ENCODE measurements at regions not wholly inside any gene's neighbourhood (a gene's known extent, or its start where the extent isn't known, plus 50 kb on each side); places are given as distances from the start of the nearest gene placed in this dataset.

GRCh38 chr14:27927519-27927918 lies 839.1 kb upstream of the FOXG1 start:
- peaks cover 6% of the 10 kb centered on the region for H3K4me1 ChIP-seq (ENCODE audit: insufficient read depth, low read length)
- no peaks in the 10 kb centered on the region for H3K27me3 ChIP-seq (ENCODE audit: insufficient read depth, low read length)
- no peaks in the 10 kb centered on the region for H3K9me3 ChIP-seq (ENCODE audit: low read length)
- H2AFZ ChIP-seq (ENCODE audit: low read depth, low read length) = no peak overlapping the region
- no peaks in the 10 kb centered on the region for H3K36me3 ChIP-seq (ENCODE audit: insufficient read depth, low read length)
- H3K4me3 ChIP-seq (ENCODE audit: low read length) = no peak overlapping the region

- H3K36me3 ChIP-seq (ENCODE audit: insufficient read depth, low read length) = no peaks in the 10 kb centered on the region
- H3K9me3 ChIP-seq (ENCODE audit: low read length) = no peaks in the 10 kb centered on the region
- H3K4me1 ChIP-seq (ENCODE audit: insufficient read depth, low read length) = no peaks in the 10 kb centered on the region
- no peaks in the 10 kb centered on the region for H3K27me3 ChIP-seq (ENCODE audit: insufficient read depth, low read length)
- H3K4me3 ChIP-seq (ENCODE audit: low read length) = no peak overlapping the region
- H2AFZ ChIP-seq (ENCODE audit: low read depth, low read length) = peak overlapping the region; percentile 48
Measured at GRCh38 chr14:27929797-27930347, 836.7 kb upstream of the FOXG1 start.

GRCh38 chr14:27938392-27938791 lies 828.2 kb upstream of the FOXG1 start:
- H3K27me3 ChIP-seq (ENCODE audit: insufficient read depth, low read length) = no peaks in the 10 kb centered on the region
- no peak overlapping the region for H2AFZ ChIP-seq (ENCODE audit: low read depth, low read length)
- no peaks in the 10 kb centered on the region for H3K36me3 ChIP-seq (ENCODE audit: insufficient read depth, low read length)
- H3K9me3 ChIP-seq (ENCODE audit: low read length) = peaks cover 2% of the 10 kb centered on the region
- no peak overlapping the region for H3K4me3 ChIP-seq (ENCODE audit: low read length)
- no peaks in the 10 kb centered on the region for H3K4me1 ChIP-seq (ENCODE audit: insufficient read depth, low read length)

- Histone ChIP-seq H3K9me3 (ENCODE audit: low read length) (no peaks in the 10 kb centered on the region), H3K27me3 (ENCODE audit: insufficient read depth, low read length) (no peaks in the 10 kb centered on the region), H3K36me3 (ENCODE audit: insufficient read depth, low read length) (no peaks in the 10 kb centered on the region), H2AFZ (ENCODE audit: low read depth, low read length) (no peak overlapping the region), H3K4me3 (ENCODE audit: low read length) (no peak overlapping the region), H3K4me1 (ENCODE audit: insufficient read depth, low read length) (no peaks in the 10 kb centered on the region)
Measured at GRCh38 chr14:27945512-27945911, 821.1 kb upstream of the FOXG1 start.

GRCh38 chr14:27958757-27959156 lies 807.8 kb upstream of the FOXG1 start:
- Histone ChIP-seq H3K4me1 (ENCODE audit: insufficient read depth, low read length) (no peaks in the 10 kb centered on the region), H3K9me3 (ENCODE audit: low read length) (no peaks in the 10 kb centered on the region), H3K36me3 (ENCODE audit: insufficient read depth, low read length) (no peaks in the 10 kb centered on the region), H3K4me3 (ENCODE audit: low read length) (no peak overlapping the region), H3K27me3 (ENCODE audit: insufficient read depth, low read length) (no peaks in the 10 kb centered on the region), H2AFZ (ENCODE audit: low read depth, low read length) (no peak overlapping the region)

GRCh38 chr14:27995691-27996090 lies 770.9 kb upstream of the FOXG1 start:
- Histone ChIP-seq H3K9me3 (ENCODE audit: low read length) (no peaks in the 10 kb centered on the region), H3K4me1 (ENCODE audit: insufficient read depth, low read length) (no peaks in the 10 kb centered on the region), H3K27me3 (ENCODE audit: insufficient read depth, low read length) (no peaks in the 10 kb centered on the region), H2AFZ (ENCODE audit: low read depth, low read length) (no peak overlapping the region), H3K4me3 (ENCODE audit: low read length) (no peak overlapping the region), H3K36me3 (ENCODE audit: insufficient read depth, low read length) (no peaks in the 10 kb centered on the region)

GRCh38 chr14:28001002-28001401 lies 765.6 kb upstream of the FOXG1 start:
- Histone ChIP-seq H3K4me3 (ENCODE audit: low read length) (no peak overlapping the region), H3K9me3 (ENCODE audit: low read length) (peaks cover 2% of the 10 kb centered on the region), H3K36me3 (ENCODE audit: insufficient read depth, low read length) (no peaks in the 10 kb centered on the region), H3K4me1 (ENCODE audit: insufficient read depth, low read length) (no peaks in the 10 kb centered on the region), H2AFZ (ENCODE audit: low read depth, low read length) (no peak overlapping the region), H3K27me3 (ENCODE audit: insufficient read depth, low read length) (no peaks in the 10 kb centered on the region)

GRCh38 chr14:28012629-28013415 lies 753.8 kb upstream of the FOXG1 start:
- H3K9me3 ChIP-seq (ENCODE audit: low read length) = no peaks in the 10 kb centered on the region
- peak overlapping the region; percentile 11 for H2AFZ ChIP-seq (ENCODE audit: low read depth, low read length)
- H3K27me3 ChIP-seq (ENCODE audit: insufficient read depth, low read length) = no peaks in the 10 kb centered on the region
- H3K4me3 ChIP-seq (ENCODE audit: low read length) = no peak overlapping the region
- H3K4me1 ChIP-seq (ENCODE audit: insufficient read depth, low read length) = peaks cover 9% of the 10 kb centered on the region
- H3K36me3 ChIP-seq (ENCODE audit: insufficient read depth, low read length) = no peaks in the 10 kb centered on the region

GRCh38 chr14:28020112-28020511 lies 746.5 kb upstream of the FOXG1 start:
- Histone ChIP-seq H3K9me3 (ENCODE audit: low read length) (no peaks in the 10 kb centered on the region), H2AFZ (ENCODE audit: low read depth, low read length) (no peak overlapping the region), H3K27me3 (ENCODE audit: insufficient read depth, low read length) (no peaks in the 10 kb centered on the region), H3K4me1 (ENCODE audit: insufficient read depth, low read length) (no peaks in the 10 kb centered on the region), H3K36me3 (ENCODE audit: insufficient read depth, low read length) (no peaks in the 10 kb centered on the region), H3K4me3 (ENCODE audit: low read length) (no peak overlapping the region)

- Histone ChIP-seq H2AFZ (ENCODE audit: low read depth, low read length) (no peak overlapping the region), H3K4me3 (ENCODE audit: low read length) (no peak overlapping the region), H3K9me3 (ENCODE audit: low read length) (no peaks in the 10 kb centered on the region), H3K36me3 (ENCODE audit: insufficient read depth, low read length) (no peaks in the 10 kb centered on the region), H3K4me1 (ENCODE audit: insufficient read depth, low read length) (no peaks in the 10 kb centered on the region), H3K27me3 (ENCODE audit: insufficient read depth, low read length) (no peaks in the 10 kb centered on the region)
Measured at GRCh38 chr14:28023853-28024252, 742.7 kb upstream of the FOXG1 start.

- Histone ChIP-seq H3K4me1 (ENCODE audit: insufficient read depth, low read length) (no peaks in the 10 kb centered on the region), H3K36me3 (ENCODE audit: insufficient read depth, low read length) (no peaks in the 10 kb centered on the region), H3K9me3 (ENCODE audit: low read length) (no peaks in the 10 kb centered on the region), H3K27me3 (ENCODE audit: insufficient read depth, low read length) (no peaks in the 10 kb centered on the region), H2AFZ (ENCODE audit: low read depth, low read length) (no peak overlapping the region), H3K4me3 (ENCODE audit: low read length) (no peak overlapping the region)
Measured at GRCh38 chr14:28052251-28052650, 714.3 kb upstream of the FOXG1 start.

GRCh38 chr14:28055008-28055407 lies 711.6 kb upstream of the FOXG1 start:
- Histone ChIP-seq H3K36me3 (ENCODE audit: insufficient read depth, low read length) (no peaks in the 10 kb centered on the region), H3K4me1 (ENCODE audit: insufficient read depth, low read length) (no peaks in the 10 kb centered on the region), H2AFZ (ENCODE audit: low read depth, low read length) (no peak overlapping the region), H3K4me3 (ENCODE audit: low read length) (no peak overlapping the region), H3K27me3 (ENCODE audit: insufficient read depth, low read length) (no peaks in the 10 kb centered on the region), H3K9me3 (ENCODE audit: low read length) (no peaks in the 10 kb centered on the region)

- Histone ChIP-seq H2AFZ (ENCODE audit: low read depth, low read length) (no peak overlapping the region), H3K27me3 (ENCODE audit: insufficient read depth, low read length) (no peaks in the 10 kb centered on the region), H3K36me3 (ENCODE audit: insufficient read depth, low read length) (no peaks in the 10 kb centered on the region), H3K4me1 (ENCODE audit: insufficient read depth, low read length) (no peaks in the 10 kb centered on the region), H3K4me3 (ENCODE audit: low read length) (no peak overlapping the region), H3K9me3 (ENCODE audit: low read length) (no peaks in the 10 kb centered on the region)
Measured at GRCh38 chr14:28057359-28058296, 709.0 kb upstream of the FOXG1 start.
